SK-N-SH (cell line): ENCODE measurements at regions not wholly inside any gene's neighbourhood (a gene's known extent, or its start where the extent isn't known, plus 50 kb on each side); places are given as distances from the start of the nearest gene placed in this dataset.

Experiments
- CTCF ChIA-PET: fragments of 300-600, 350-600 bp; formaldehyde crosslinking; extraction: SDS; loops from one replicate; lab custom pipeline; 2021; lab: Yijun Ruan, JAX
- POLR2A ChIA-PET: fragments of 350-600 bp; sonication (Branson Sonifier 250); formaldehyde crosslinking; extraction: SDS; loops from one replicate; lab custom pipeline; 2020; ENCODE audit warnings: antibody characterized with exemption, inconsistent platforms; lab: Yijun Ruan, JAX
- DNase-seq: peaks from one replicate; pipeline ENCODE4 v3.0.0; 2012
- H2AFZ ChIP-seq: fragments of 200-600 bp; sonication (generic); 2 replicates; pipeline ENCODE4 v1.8.1; 2016; ENCODE audit warnings: antibody characterized with exemption, mild to moderate bottlenecking, low read depth
- H3F3A ChIP-seq: fragments of 200-600 bp; sonication (generic); replicated peaks from 2 replicates; pipeline ENCODE3; 2016; ENCODE audit warnings: antibody characterized with exemption, mild to moderate bottlenecking; ENCODE audit not compliant: insufficient read depth
- H3K27ac ChIP-seq, 2 experiments: fragments of 200-500 bp in 1 of 2; fragments of 200-600 bp in 1 of 2; sonication (Bioruptor generic) in 1 of 2; sonication (generic), shearing (Covaris generic) in 1 of 2; 2 replicates each; pipeline versions ENCODE4 v1.5.1 to v1.6.1; 2014 to 2016; ENCODE audit warnings: low read depth in 2 of 2, inconsistent platforms in 1 of 2, low read length in 1 of 2, mild to moderate bottlenecking in 1 of 2, mixed read lengths in 1 of 2
- H3K27me3 ChIP-seq: fragments of 200-600 bp; sonication (generic), shearing (Covaris generic); 2 replicates; pipeline ENCODE4 v1.6.1; 2016; ENCODE audit warnings: mixed run types; ENCODE audit not compliant: insufficient read depth
- H3K36me3 ChIP-seq, 2 experiments: fragments of 200-500 bp in 1 of 2; fragments of 200-600 bp in 1 of 2; sonication (Bioruptor generic) in 1 of 2; sonication (generic) in 1 of 2; replicated peaks in 1 of 2; 2 replicates each; pipeline versions ENCODE3 to v1.5.1; 2014 to 2016; ENCODE audit warnings: low read length in 1 of 2, mild to moderate bottlenecking in 1 of 2; ENCODE audit not compliant: insufficient read depth in 2 of 2, control insufficient read depth in 1 of 2
- H3K4me1 ChIP-seq, 2 experiments: fragments of 200-500 bp in 1 of 2; fragments of 200-600 bp in 1 of 2; sonication (Bioruptor generic) in 1 of 2; sonication (generic), shearing (Covaris generic) in 1 of 2; 2 replicates each; pipeline versions ENCODE4 v1.5.1 to v1.6.1; 2014 to 2016; ENCODE audit warnings: low read depth in 1 of 2, low read length in 1 of 2, mixed run types in 1 of 2; ENCODE audit not compliant: insufficient read depth in 2 of 2, control insufficient read depth in 1 of 2
- H3K4me2 ChIP-seq: fragments of 200-600 bp; sonication (generic), shearing (Covaris generic); 2 replicates; pipeline ENCODE4 v1.6.1; 2017; ENCODE audit warnings: mixed run types
- H3K4me3 ChIP-seq, 2 experiments: fragments of 200-500 bp in 1 of 2; fragments of 200-600 bp in 1 of 2; sonication (Bioruptor generic) in 1 of 2; sonication (generic), shearing (Covaris generic) in 1 of 2; 2 replicates each; pipeline versions ENCODE4 v1.5.1 to v1.8.1; 2014 to 2016; ENCODE audit warnings: low read depth in 2 of 2, inconsistent platforms in 1 of 2, low read length in 1 of 2, mild to moderate bottlenecking in 1 of 2, mixed read lengths in 1 of 2, moderate library complexity in 1 of 2
- H3K79me2 ChIP-seq: fragments of 200-600 bp; sonication (generic); 2 replicates; pipeline ENCODE4 v1.8.1; 2017; ENCODE audit warnings: mild to moderate bottlenecking; ENCODE audit not compliant: insufficient read depth
- H3K9ac ChIP-seq: fragments of 200-600 bp; sonication (generic); 2 replicates; pipeline ENCODE4 v1.6.1; 2017; ENCODE audit warnings: mixed run types
- H3K9me2 ChIP-seq: fragments of 200-600 bp; sonication (generic); 2 replicates; pipeline ENCODE4 v1.6.1; 2017; ENCODE audit warnings: mixed run types
- H3K9me3 ChIP-seq: fragments of 200-600 bp; sonication (generic); 2 replicates; pipeline ENCODE4 v1.6.1; 2017; ENCODE audit warnings: mixed run types, mild to moderate bottlenecking, moderate library complexity
- H4K20me1 ChIP-seq: fragments of 200-600 bp; sonication (generic); 2 replicates; pipeline ENCODE4 v1.6.1; 2017; ENCODE audit warnings: mild to moderate bottlenecking, mixed run types; ENCODE audit not compliant: insufficient read depth
- EP300 ChIP-seq, 2 experiments: IDR thresholded peaks; 2 replicates each; pipeline versions ENCODE4 v1.4.0 to v1.6.1; 2012; ENCODE audit warnings: borderline replicate concordance in 1 of 2, low read depth in 1 of 2, low read length in 1 of 2
- EZH2phosphoT487 ChIP-seq: fragments of 200-600 bp; sonication (generic); IDR thresholded peaks from 2 replicates; pipeline ENCODE4 v1.6.1; 2017; ENCODE audit warnings: low read depth, mixed run types, mild to moderate bottlenecking, antibody characterized with exemption, moderate library complexity, borderline replicate concordance
- FOXM1 ChIP-seq: IDR thresholded peaks from 2 replicates; pipeline ENCODE4 v1.4.0; 2012; ENCODE audit warnings: low read depth, mild to moderate bottlenecking
- GATA2 ChIP-seq: sonication (generic); formaldehyde crosslinking; IDR thresholded peaks from 2 replicates; pipeline ENCODE4 v1.5.0; 2020; ENCODE audit warnings: mild to moderate bottlenecking, missing genetic modification reagents
- NFIC ChIP-seq: IDR thresholded peaks from 2 replicates; pipeline ENCODE4 v1.4.0; 2012; ENCODE audit warnings: borderline replicate concordance
- NRF1 ChIP-seq: IDR thresholded peaks from 2 replicates; pipeline ENCODE4 v1.6.1; 2012; ENCODE audit warnings: low read depth, mild to moderate bottlenecking, low read length
- RAD21 ChIP-seq: IDR thresholded peaks from 2 replicates; pipeline ENCODE4 v1.6.1; 2012; ENCODE audit warnings: mild to moderate bottlenecking, low read length
- SMC3 ChIP-seq: IDR thresholded peaks from 2 replicates; pipeline ENCODE4 v1.6.1; 2012; ENCODE audit warnings: low read depth, low read length, improper control_type of control experiment
- TEAD4 ChIP-seq: IDR thresholded peaks from 2 replicates; pipeline ENCODE4 v1.4.0; 2012; ENCODE audit warnings: mild to moderate bottlenecking, borderline replicate concordance; ENCODE audit not compliant: insufficient read depth
- WGBS: methylation state at CpG from one replicate; pipeline ENCODE4 v1.1.6; 2017; ENCODE audit warnings: low lambda C conversion rate; 5-methylcytosine and 5-hydroxymethylcytosine counted together
- TF ChIP-seq, protein P1 (sequence below): IDR thresholded peaks from 2 replicates; pipeline ENCODE4 v1.6.1; 2012; ENCODE audit warnings: mild to moderate bottlenecking, low read depth, low read length, moderate library complexity
- TF ChIP-seq, protein P2 (sequence below): IDR thresholded peaks from 2 replicates; pipeline ENCODE4; 2012
- TF ChIP-seq, protein P3 (sequence below): IDR thresholded peaks from 2 replicates; pipeline ENCODE4 v1.4.0; 2012; ENCODE audit warnings: low read depth, borderline replicate concordance
- TF ChIP-seq, protein P4 (sequence below): IDR thresholded peaks from 2 replicates; pipeline ENCODE4 v1.4.0; 2012; ENCODE audit warnings: low read depth, borderline replicate concordance

DNA sequence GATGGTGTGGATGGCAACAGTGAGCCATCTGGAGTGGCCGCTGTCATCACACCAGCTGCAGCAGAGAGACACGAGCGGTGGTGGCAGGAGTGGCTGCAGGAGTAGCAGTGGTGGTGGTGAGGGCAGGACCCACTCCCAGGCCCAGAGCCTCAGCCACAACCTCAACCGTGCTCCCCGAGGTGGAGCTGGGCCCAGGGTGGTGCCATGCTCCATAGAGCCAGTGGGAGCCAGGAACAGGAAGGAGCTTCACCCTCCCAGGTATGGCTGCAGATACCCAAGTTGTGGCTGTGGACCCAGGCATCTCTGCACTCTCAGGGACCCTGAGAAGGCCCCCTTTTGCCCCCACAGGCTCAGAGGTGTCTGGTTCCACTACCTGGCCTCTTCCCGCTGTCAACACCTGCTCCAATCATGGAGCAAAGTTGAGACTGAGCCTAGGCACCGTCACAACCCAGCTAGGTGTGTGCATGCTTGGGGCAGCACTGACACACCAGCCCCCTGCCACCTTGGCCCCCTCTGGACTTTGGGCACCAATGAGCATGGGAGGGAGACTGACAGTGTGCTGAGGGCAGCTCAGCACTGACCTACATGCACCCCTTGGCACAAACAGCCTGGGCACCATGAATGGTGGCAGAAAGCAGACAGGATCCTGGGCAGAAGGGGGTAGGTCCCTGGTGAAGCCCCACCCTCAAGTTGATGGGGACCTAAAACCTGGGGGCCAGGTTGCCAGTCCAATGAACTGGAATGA is 188.9 kb downstream of the NDUFA10 start:
- Histone ChIP-seq H3K9ac (no peak overlapping the region), H3K27me3 (no peaks in the 10 kb centered on the region), H3K4me2 (no peak overlapping the region), H3K36me3 (no peaks in the 10 kb centered on the region), H3K4me3 (no peak overlapping the region), H3K27ac (no peak overlapping the region), H3K9me3 (no peaks in the 10 kb centered on the region), H2AFZ (no peak overlapping the region), H3K79me2 (no peaks in the 10 kb centered on the region), H3K4me1 (peaks cover 0 to 4% of the 10 kb centered on the region in 2 experiments; a peak in 1 of 4 replicates), H3F3A (no peaks in the 10 kb centered on the region), H4K20me1 (no peaks in the 10 kb centered on the region), H3K9me2 (no peaks in the 10 kb centered on the region)
- 26% methylated on average over 6 of the region's 7 CpGs for WGBS
- CTCF ChIA-PET: interaction anchor here (0.8 kb wide), 1 partner anchor 17 kb away, joined by 3 read pairs; no protein-coding TSS in a partner anchor
- TF ChIP-seq EP300 (IDR thresholded peaks at IDR 0.05; ENCODE audit: borderline replicate concordance in 1 of 2, low read depth in 1 of 2, low read length in 1 of 2) (no peak), FOXM1 (no peak), TEAD4 (no peak), EZH2phosphoT487 (no peak), NFIC (no peak), NRF1 (no peak), RAD21 (no peak), SMC3 (no peak), GATA2 (CRISPR knock-in tag) (no peak)
- TF ChIP-seq, protein P1, sequence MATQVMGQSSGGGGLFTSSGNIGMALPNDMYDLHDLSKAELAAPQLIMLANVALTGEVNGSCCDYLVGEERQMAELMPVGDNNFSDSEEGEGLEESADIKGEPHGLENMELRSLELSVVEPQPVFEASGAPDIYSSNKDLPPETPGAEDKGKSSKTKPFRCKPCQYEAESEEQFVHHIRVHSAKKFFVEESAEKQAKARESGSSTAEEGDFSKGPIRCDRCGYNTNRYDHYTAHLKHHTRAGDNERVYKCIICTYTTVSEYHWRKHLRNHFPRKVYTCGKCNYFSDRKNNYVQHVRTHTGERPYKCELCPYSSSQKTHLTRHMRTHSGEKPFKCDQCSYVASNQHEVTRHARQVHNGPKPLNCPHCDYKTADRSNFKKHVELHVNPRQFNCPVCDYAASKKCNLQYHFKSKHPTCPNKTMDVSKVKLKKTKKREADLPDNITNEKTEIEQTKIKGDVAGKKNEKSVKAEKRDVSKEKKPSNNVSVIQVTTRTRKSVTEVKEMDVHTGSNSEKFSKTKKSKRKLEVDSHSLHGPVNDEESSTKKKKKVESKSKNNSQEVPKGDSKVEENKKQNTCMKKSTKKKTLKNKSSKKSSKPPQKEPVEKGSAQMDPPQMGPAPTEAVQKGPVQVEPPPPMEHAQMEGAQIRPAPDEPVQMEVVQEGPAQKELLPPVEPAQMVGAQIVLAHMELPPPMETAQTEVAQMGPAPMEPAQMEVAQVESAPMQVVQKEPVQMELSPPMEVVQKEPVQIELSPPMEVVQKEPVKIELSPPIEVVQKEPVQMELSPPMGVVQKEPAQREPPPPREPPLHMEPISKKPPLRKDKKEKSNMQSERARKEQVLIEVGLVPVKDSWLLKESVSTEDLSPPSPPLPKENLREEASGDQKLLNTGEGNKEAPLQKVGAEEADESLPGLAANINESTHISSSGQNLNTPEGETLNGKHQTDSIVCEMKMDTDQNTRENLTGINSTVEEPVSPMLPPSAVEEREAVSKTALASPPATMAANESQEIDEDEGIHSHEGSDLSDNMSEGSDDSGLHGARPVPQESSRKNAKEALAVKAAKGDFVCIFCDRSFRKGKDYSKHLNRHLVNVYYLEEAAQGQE: no peak
- TF ChIP-seq, protein P2, sequence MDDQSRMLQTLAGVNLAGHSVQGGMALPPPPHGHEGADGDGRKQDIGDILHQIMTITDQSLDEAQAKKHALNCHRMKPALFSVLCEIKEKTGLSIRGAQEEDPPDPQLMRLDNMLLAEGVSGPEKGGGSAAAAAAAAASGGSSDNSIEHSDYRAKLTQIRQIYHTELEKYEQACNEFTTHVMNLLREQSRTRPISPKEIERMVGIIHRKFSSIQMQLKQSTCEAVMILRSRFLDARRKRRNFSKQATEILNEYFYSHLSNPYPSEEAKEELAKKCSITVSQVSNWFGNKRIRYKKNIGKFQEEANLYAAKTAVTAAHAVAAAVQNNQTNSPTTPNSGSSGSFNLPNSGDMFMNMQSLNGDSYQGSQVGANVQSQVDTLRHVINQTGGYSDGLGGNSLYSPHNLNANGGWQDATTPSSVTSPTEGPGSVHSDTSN: no peak
- TF ChIP-seq, protein P3, sequence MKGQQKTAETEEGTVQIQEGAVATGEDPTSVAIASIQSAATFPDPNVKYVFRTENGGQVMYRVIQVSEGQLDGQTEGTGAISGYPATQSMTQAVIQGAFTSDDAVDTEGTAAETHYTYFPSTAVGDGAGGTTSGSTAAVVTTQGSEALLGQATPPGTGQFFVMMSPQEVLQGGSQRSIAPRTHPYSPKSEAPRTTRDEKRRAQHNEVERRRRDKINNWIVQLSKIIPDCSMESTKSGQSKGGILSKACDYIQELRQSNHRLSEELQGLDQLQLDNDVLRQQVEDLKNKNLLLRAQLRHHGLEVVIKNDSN: no peak
- TF ChIP-seq, protein P4, sequence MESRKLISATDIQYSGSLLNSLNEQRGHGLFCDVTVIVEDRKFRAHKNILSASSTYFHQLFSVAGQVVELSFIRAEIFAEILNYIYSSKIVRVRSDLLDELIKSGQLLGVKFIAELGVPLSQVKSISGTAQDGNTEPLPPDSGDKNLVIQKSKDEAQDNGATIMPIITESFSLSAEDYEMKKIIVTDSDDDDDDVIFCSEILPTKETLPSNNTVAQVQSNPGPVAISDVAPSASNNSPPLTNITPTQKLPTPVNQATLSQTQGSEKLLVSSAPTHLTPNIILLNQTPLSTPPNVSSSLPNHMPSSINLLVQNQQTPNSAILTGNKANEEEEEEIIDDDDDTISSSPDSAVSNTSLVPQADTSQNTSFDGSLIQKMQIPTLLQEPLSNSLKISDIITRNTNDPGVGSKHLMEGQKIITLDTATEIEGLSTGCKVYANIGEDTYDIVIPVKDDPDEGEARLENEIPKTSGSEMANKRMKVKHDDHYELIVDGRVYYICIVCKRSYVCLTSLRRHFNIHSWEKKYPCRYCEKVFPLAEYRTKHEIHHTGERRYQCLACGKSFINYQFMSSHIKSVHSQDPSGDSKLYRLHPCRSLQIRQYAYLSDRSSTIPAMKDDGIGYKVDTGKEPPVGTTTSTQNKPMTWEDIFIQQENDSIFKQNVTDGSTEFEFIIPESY: no peak
- no peak for DNase-seq
- POLR2A ChIA-PET: no interaction called here
